Spleen (tissue), 11 donors: ENCODE measurements at regions not wholly inside any gene's neighbourhood (a gene's known extent, or its start where the extent isn't known, plus 50 kb on each side); places are given as distances from the start of the nearest gene placed in this dataset.

ENCODE experiments used
- DNase-seq: peaks from one replicate; pipeline ENCODE4 v3.0.0-alpha.2; 2020
- H3K27ac ChIP-seq, 8 donors: fragments of 200-600 bp; sonication (generic) in 7 of 8; 1 replicate in 4 of 8; 2 replicates in 4 of 8; pipeline versions ENCODE4 v1.5.0 to v1.8.0; 2016 to 2021; ENCODE audit warnings: inconsistent platforms in 4 of 8, mild to moderate bottlenecking in 4 of 8, moderate library complexity in 1 of 8
- H3K27me3 ChIP-seq, 7 donors: fragments of 200-600 bp; sonication (generic) in 6 of 7; replicated peaks in 1 of 7; 1 replicate in 4 of 7; 2 replicates in 3 of 7; pipeline versions ENCODE4 v1.5.0 to v1.8.0; 2016 to 2021; ENCODE audit warnings: inconsistent platforms in 3 of 7, mild to moderate bottlenecking in 1 of 7
- H3K36me3 ChIP-seq, 6 donors: fragments of 200-600 bp; sonication (generic) in 5 of 6; 1 replicate in 4 of 6; 2 replicates in 2 of 6; pipeline versions ENCODE4 v1.5.0 to v1.8.0; 2016 to 2021; ENCODE audit warnings: inconsistent platforms in 2 of 6
- H3K4me1 ChIP-seq, 6 donors: fragments of 200-600 bp; sonication (generic) in 5 of 6; 1 replicate in 3 of 6; 2 replicates in 3 of 6; pipeline versions ENCODE4 v1.5.0 to v1.8.0; 2016 to 2021; ENCODE audit warnings: inconsistent platforms in 3 of 6
- H3K4me3 ChIP-seq, 8 donors: fragments of 200-600 bp; sonication (generic) in 7 of 8; 1 replicate in 4 of 8; 2 replicates in 4 of 8; pipeline versions ENCODE4 v1.5.0 to v1.8.0; 2016 to 2021; ENCODE audit warnings: inconsistent platforms in 4 of 8, mild to moderate bottlenecking in 4 of 8, moderate library complexity in 2 of 8
- H3K9me3 ChIP-seq, 8 donors: fragments of 200-600 bp; sonication (generic) in 7 of 8; 1 replicate in 4 of 8; 2 replicates in 4 of 8; pipeline versions ENCODE4 v1.5.0 to v1.8.0; 2016 to 2021; ENCODE audit warnings: inconsistent platforms in 4 of 8
- CTCF ChIP-seq, 11 experiments: fragments of 200-600 bp in 7 of 11; fragments of 450-650 bp in 4 of 11; sonication (generic) in 4 of 11; IDR thresholded peaks in 8 of 11; conservative IDR thresholded peaks in 3 of 11; 1 replicate in 7 of 11; 2 replicates in 4 of 11; pipeline versions ENCODE4 v1.4.0 to v1.8.0; 2016 to 2021; ENCODE audit warnings: antibody characterized with exemption in 11 of 11, inconsistent platforms in 4 of 11, mild to moderate bottlenecking in 1 of 11
- POLR2A ChIP-seq, 3 donors: fragments of 450-650 bp; IDR thresholded peaks; one replicate each; pipeline ENCODE4 v1.5.1; 2017; ENCODE audit warnings: antibody characterized with exemption in 3 of 3, mild to moderate bottlenecking in 1 of 3
- POLR2AphosphoS5 ChIP-seq, 3 donors: sonication (generic); formaldehyde crosslinking; IDR thresholded peaks; one replicate each; pipeline ENCODE4 v1.5.1; 2017; ENCODE audit warnings: antibody characterized with exemption in 3 of 3
- WGBS, 5 donors: extraction: QIAGEN DNeasy Blood & Tissue Kit in 3 of 5; methylation state at CpG; one replicate each; pipeline versions ENCODE4 v1.1.5 to v1.1.7; 2013 to 2018; 5-methylcytosine and 5-hydroxymethylcytosine counted together
- intact Hi-C: fragments of 100-400 bp; cut with DNase I; formaldehyde crosslinking; loops from one replicate; pipeline ENCODE4 v1.15.0; 2023; ENCODE audit warnings: low total_unique reads
- donor health status: healthy with polysubstance abuse.
- donor health status: DM: no; HTN: no; CAD: no; lungs with moderate emphysema.
- donor health status: DM: no; HTN: no; CAD: no.
- donor health status: Bipolar disorder and iron deficiency.
- donor health status: healthy.
- donor health status: DM: no; HTN: no; CAD: no.
- donor health status: DM: yes; HTN: yes; CAD: no.

GRCh38 chr18:51754566-51754965, 557.1 kb upstream of the MEX3C start:
- Histone ChIP-seq H3K27ac (no peak overlapping the region), H3K36me3 (no peaks in the 10 kb centered on the region), H3K4me1 (no peaks in the 10 kb centered on the region), H3K27me3 (no peaks in the 10 kb centered on the region), H3K9me3 (no peaks in the 10 kb centered on the region), H3K4me3 (no peak overlapping the region)
- intact Hi-C loops = no loop called here
- TF ChIP-seq POLR2AphosphoS5 (IDR thresholded peaks at IDR 0.05) (no peak), CTCF (IDR thresholded peaks at IDR 0.05 in 8 of 11, conservative IDR thresholded peaks at IDR 0.05 in 3 of 11) (no peak), POLR2A (IDR thresholded peaks at IDR 0.05) (no peak)
- WGBS, 5 donors = 69 to 86% (median 81%) methylated on average over 4 of the region's 4 CpGs
- no peak for DNase-seq

GRCh38 chr18:51757255-51757924, 559.9 kb upstream of the MEX3C start:
- TF ChIP-seq CTCF (IDR thresholded peaks at IDR 0.05 in 8 of 11, conservative IDR thresholded peaks at IDR 0.05 in 3 of 11) (no peak), POLR2A (IDR thresholded peaks at IDR 0.05) (no peak), POLR2AphosphoS5 (IDR thresholded peaks at IDR 0.05) (no peak)
- H3K27me3 ChIP-seq = no peaks in the 10 kb centered on the region
- H3K9me3 ChIP-seq = no peaks in the 10 kb centered on the region
- no peaks in the 10 kb centered on the region for H3K4me1 ChIP-seq
- H3K27ac ChIP-seq = no peak overlapping the region
- no peak overlapping the region for H3K4me3 ChIP-seq
- intact Hi-C loops = no loop called here
- no peaks in the 10 kb centered on the region for H3K36me3 ChIP-seq
- WGBS, 5 donors = 62 to 81% (median 74%) methylated on average over 5 of the region's 5 CpGs
- no peak for DNase-seq

GRCh38 chr18:51762373-51762772, 564.9 kb upstream of the MEX3C start:
- no peaks in the 10 kb centered on the region for H3K9me3 ChIP-seq
- 53 to 82% (median 59%) methylated on average over 1 of the region's 1 CpG for WGBS, 5 donors
- intact Hi-C loops = no loop called here

More at GRCh38 chr18:51762373-51762772, 564.9 kb upstream of the MEX3C start:
- no peak overlapping the region for H3K27ac ChIP-seq
- DNase-seq = no peak
- no peaks in the 10 kb centered on the region for H3K36me3 ChIP-seq
- no peaks in the 10 kb centered on the region for H3K27me3 ChIP-seq
- TF ChIP-seq CTCF (IDR thresholded peaks at IDR 0.05 in 8 of 11, conservative IDR thresholded peaks at IDR 0.05 in 3 of 11) (no peak), POLR2A (IDR thresholded peaks at IDR 0.05) (no peak)
- no peaks in the 10 kb centered on the region for H3K4me1 ChIP-seq
- H3K4me3 ChIP-seq = no peak overlapping the region
